ENCODE measurements at regions not wholly inside any gene's neighbourhood (a gene's known extent, or its start where the extent isn't known, plus 50 kb on each side); places are given as distances from the start of the nearest gene placed in this dataset.

- no peak for ATAC-seq (ENCODE audit: insufficient read depth, low FRiP score)
- Histone ChIP-seq H3K27ac (ENCODE audit: low read depth in 1 of 2, low read length in 1 of 2) (no peak overlapping the region), H3K9ac (ENCODE audit: insufficient read depth in 1 of 2, low read length in 2 of 2) (no peak overlapping the region), H3K27me3 (ENCODE audit: control insufficient read depth in 3 of 3, insufficient read depth in 3 of 3, low read length in 2 of 3) (no peaks in the 10 kb centered on the region), H3K36me3 (ENCODE audit: control insufficient read depth in 4 of 4, insufficient read depth in 4 of 4, low read length in 4 of 4) (no peaks in the 10 kb centered on the region), H3K9me3 (ENCODE audit: control insufficient read depth in 4 of 4, insufficient read depth in 3 of 4, low read length in 3 of 4) (no peaks in the 10 kb centered on the region), H3K4me1 (ENCODE audit: control insufficient read depth in 5 of 5, insufficient read depth in 5 of 5, low read length in 5 of 5) (peaks cover 0 to 2% (median 0%) of the 10 kb centered on the region in 5 donors), H3K4me3 (no peak overlapping the region)
- DNase-seq = no peak
- WGBS, 2 donors = 63 to 79% methylated on average over 8 of the region's 8 CpGs
- TF ChIP-seq CTCF (IDR thresholded peaks at IDR 0.05; ENCODE audit: control extremely low read depth, extremely low read depth) = no peak
Observed at GRCh38 chr1:101122452-101123166, 97.0 kb upstream of the DPH5 start.

- Histone ChIP-seq H3K4me3 (no peak overlapping the region), H3K27me3 (ENCODE audit: control insufficient read depth in 3 of 3, insufficient read depth in 3 of 3, low read length in 2 of 3) (no peaks in the 10 kb centered on the region), H3K27ac (ENCODE audit: low read depth in 1 of 2, low read length in 1 of 2) (no peak overlapping the region), H3K4me1 (ENCODE audit: control insufficient read depth in 5 of 5, insufficient read depth in 5 of 5, low read length in 5 of 5) (no peaks in the 10 kb centered on the region), H3K9ac (ENCODE audit: insufficient read depth in 1 of 2, low read length in 2 of 2) (no peak overlapping the region), H3K9me3 (ENCODE audit: control insufficient read depth in 4 of 4, insufficient read depth in 3 of 4, low read length in 3 of 4) (no peaks in the 10 kb centered on the region), H3K36me3 (ENCODE audit: control insufficient read depth in 4 of 4, insufficient read depth in 4 of 4, low read length in 4 of 4) (no peaks in the 10 kb centered on the region)
- DNase-seq (no peak), ATAC-seq (ENCODE audit: insufficient read depth, low FRiP score) (no peak)
- TF ChIP-seq CTCF (IDR thresholded peaks at IDR 0.05; ENCODE audit: control extremely low read depth, extremely low read depth) = no peak
- 78 to 79% methylated on average over 2 of the region's 2 CpGs for WGBS, 2 donors
Observed at GRCh38 chr1:101121975-101122374, 96.4 kb upstream of the DPH5 start.

- no peak for TF ChIP-seq CTCF (IDR thresholded peaks at IDR 0.05; ENCODE audit: control extremely low read depth, extremely low read depth)
Observed at GRCh38 chr1:101121504-101121903, 95.9 kb upstream of the DPH5 start.

GRCh38 chr1:101120868-101121267 is 95.3 kb upstream of the DPH5 start:
- Histone ChIP-seq H3K9me3 (ENCODE audit: control insufficient read depth in 4 of 4, insufficient read depth in 3 of 4, low read length in 3 of 4) (no peaks in the 10 kb centered on the region), H3K27ac (ENCODE audit: low read depth in 1 of 2, low read length in 1 of 2) (no peak overlapping the region), H3K36me3 (ENCODE audit: control insufficient read depth in 4 of 4, insufficient read depth in 4 of 4, low read length in 4 of 4) (no peaks in the 10 kb centered on the region), H3K4me1 (ENCODE audit: control insufficient read depth in 5 of 5, insufficient read depth in 5 of 5, low read length in 5 of 5) (peaks cover 0 to 1% (median 0%) of the 10 kb centered on the region in 5 donors), H3K9ac (ENCODE audit: insufficient read depth in 1 of 2, low read length in 2 of 2) (no peak overlapping the region), H3K27me3 (ENCODE audit: control insufficient read depth in 3 of 3, insufficient read depth in 3 of 3, low read length in 2 of 3) (no peaks in the 10 kb centered on the region), H3K4me3 (no peak overlapping the region)
- ATAC-seq (ENCODE audit: insufficient read depth, low FRiP score) (no peak), DNase-seq (no peak)
- no peak for TF ChIP-seq CTCF (IDR thresholded peaks at IDR 0.05; ENCODE audit: control extremely low read depth, extremely low read depth)

More at GRCh38 chr1:101121504-101121903, 95.9 kb upstream of the DPH5 start:
- no peak overlapping the region for H3K27ac ChIP-seq (ENCODE audit: low read depth in 1 of 2, low read length in 1 of 2)
- no peak for DNase-seq
- H3K4me3 ChIP-seq = no peak overlapping the region
- H3K36me3 ChIP-seq (ENCODE audit: control insufficient read depth in 4 of 4, insufficient read depth in 4 of 4, low read length in 4 of 4) = no peaks in the 10 kb centered on the region
- H3K9me3 ChIP-seq (ENCODE audit: control insufficient read depth in 4 of 4, insufficient read depth in 3 of 4, low read length in 3 of 4) = no peaks in the 10 kb centered on the region
- H3K4me1 ChIP-seq (ENCODE audit: control insufficient read depth in 5 of 5, insufficient read depth in 5 of 5, low read length in 5 of 5) = no peaks in the 10 kb centered on the region
- no peak overlapping the region for H3K9ac ChIP-seq (ENCODE audit: insufficient read depth in 1 of 2, low read length in 2 of 2)
- no peak for ATAC-seq (ENCODE audit: insufficient read depth, low FRiP score)
- H3K27me3 ChIP-seq (ENCODE audit: control insufficient read depth in 3 of 3, insufficient read depth in 3 of 3, low read length in 2 of 3) = no peaks in the 10 kb centered on the region
- WGBS, 2 donors = 97 to 100% methylated on average over 1 of the region's 1 CpG

All from lung (tissue), 11 donors.